Uterus (tissue), 2 donors: ENCODE measurements at regions not wholly inside any gene's neighbourhood (a gene's known extent, or its start where the extent isn't known, plus 50 kb on each side); places are given as distances from the start of the nearest gene placed in this dataset.

ENCODE experiments used
- POLR2A ChIP-seq, 2 donors: fragments of 450-650 bp; IDR thresholded peaks; one replicate each; pipeline ENCODE4 v1.6.1; 2016; ENCODE audit warnings: antibody characterized with exemption in 2 of 2, mild to moderate bottlenecking in 1 of 2, moderate library complexity in 1 of 2
- TF ChIP-seq, protein P1 (sequence below), 4 experiments: fragments of 200-600 bp in 2 of 4; fragments of 450-650 bp in 2 of 4; sonication (generic) in 2 of 4; IDR thresholded peaks; one replicate each; pipeline ENCODE4 v1.5.1; 2016 to 2019; ENCODE audit warnings: antibody characterized with exemption in 4 of 4, mild to moderate bottlenecking in 2 of 4, moderate library complexity in 1 of 4

DNA sequence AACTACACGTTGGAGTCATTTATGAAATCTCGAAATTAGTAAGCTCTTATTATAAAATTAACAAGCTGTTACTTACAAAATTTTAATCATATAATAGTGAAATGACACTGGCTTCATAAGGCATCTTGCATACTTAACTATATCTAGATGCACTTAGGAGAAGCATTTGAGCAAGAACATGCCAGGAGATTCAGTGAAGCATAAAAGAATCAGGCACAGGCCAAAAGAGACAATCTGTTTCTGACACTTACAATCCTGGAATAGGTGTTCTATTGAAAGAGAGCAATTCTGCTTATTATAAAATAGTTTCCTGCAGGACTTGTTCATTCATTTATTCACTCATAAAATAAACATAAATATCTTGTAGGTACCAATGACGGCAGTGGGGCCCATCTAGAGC, 1152.2 kb upstream of the CDH6 start:
- TF ChIP-seq, protein P1, sequence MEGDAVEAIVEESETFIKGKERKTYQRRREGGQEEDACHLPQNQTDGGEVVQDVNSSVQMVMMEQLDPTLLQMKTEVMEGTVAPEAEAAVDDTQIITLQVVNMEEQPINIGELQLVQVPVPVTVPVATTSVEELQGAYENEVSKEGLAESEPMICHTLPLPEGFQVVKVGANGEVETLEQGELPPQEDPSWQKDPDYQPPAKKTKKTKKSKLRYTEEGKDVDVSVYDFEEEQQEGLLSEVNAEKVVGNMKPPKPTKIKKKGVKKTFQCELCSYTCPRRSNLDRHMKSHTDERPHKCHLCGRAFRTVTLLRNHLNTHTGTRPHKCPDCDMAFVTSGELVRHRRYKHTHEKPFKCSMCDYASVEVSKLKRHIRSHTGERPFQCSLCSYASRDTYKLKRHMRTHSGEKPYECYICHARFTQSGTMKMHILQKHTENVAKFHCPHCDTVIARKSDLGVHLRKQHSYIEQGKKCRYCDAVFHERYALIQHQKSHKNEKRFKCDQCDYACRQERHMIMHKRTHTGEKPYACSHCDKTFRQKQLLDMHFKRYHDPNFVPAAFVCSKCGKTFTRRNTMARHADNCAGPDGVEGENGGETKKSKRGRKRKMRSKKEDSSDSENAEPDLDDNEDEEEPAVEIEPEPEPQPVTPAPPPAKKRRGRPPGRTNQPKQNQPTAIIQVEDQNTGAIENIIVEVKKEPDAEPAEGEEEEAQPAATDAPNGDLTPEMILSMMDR (IDR thresholded peaks at IDR 0.05), result no peak
- TF ChIP-seq POLR2A (IDR thresholded peaks at IDR 0.05), result no peak
